OCI-LY7 (cell line): ENCODE measurements at regions not wholly inside any gene's neighbourhood (a gene's known extent, or its start where the extent isn't known, plus 50 kb on each side); places are given as distances from the start of the nearest gene placed in this dataset.

Source experiments
- CTCF ChIP-seq: fragments of 200-600 bp; sonication (generic); conservative IDR thresholded peaks from 2 replicates; pipeline ENCODE4 v1.5.1; 2014; ENCODE audit warnings: mild to moderate bottlenecking, antibody characterized with exemption, low read length, moderate library complexity, mixed read lengths
- EZH2phosphoT487 ChIP-seq: fragments of 200-600 bp; sonication (generic); IDR thresholded peaks from 2 replicates; pipeline ENCODE4 v1.6.1; 2018; ENCODE audit warnings: low read depth, borderline replicate concordance, mild to moderate bottlenecking, mixed run types, antibody characterized with exemption, low read length, moderate library complexity, mixed read lengths

DNA sequence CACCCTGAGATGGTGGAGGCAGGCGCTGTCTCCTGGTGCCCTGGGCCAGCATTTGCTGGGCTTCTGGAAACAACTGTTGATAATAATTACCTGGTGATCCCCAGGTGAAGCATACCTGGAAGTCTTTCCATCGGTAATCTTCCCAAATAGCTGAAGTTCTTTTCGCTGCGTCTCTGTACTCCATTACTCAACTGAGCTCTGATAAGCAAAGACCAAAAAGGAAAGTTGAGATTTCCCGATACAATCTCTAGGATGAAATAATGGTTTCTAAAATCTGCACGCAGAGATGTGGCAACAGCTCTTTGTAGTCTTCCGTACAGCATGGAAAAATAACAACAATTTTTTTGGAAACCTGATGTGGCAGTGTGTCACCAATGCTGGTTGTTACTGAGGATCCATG, 226.5 kb downstream of the GATA3 start:
- TF ChIP-seq EZH2phosphoT487 (no peak), CTCF (no peak)
